ENCODE measurements at regions not wholly inside any gene's neighbourhood (a gene's known extent, or its start where the extent isn't known, plus 50 kb on each side); places are given as distances from the start of the nearest gene placed in this dataset.
A peak's percentile ranks its signal among the peaks of the same experiment; 100 is the strongest.
"Not testable (repeated sequence)": the region's sequence is repeated elsewhere in the genome, so short reads cannot be mapped to it uniquely, and the experiment has no call there.

GRCh38 chr6:74574794-74575193, 631.1 kb downstream of the COL12A1 start:
- peak; percentile 54 for TF ChIP-seq CTCF (IDR thresholded peaks at IDR 0.05)
- DNase-seq (no peak), ATAC-seq (no peak)
- H3K27ac ChIP-seq = no peak overlapping the region
- intact Hi-C loops (cut with DNase I) = no loop called here
- H3K4me3 ChIP-seq = no peak overlapping the region
- H3K4me1 ChIP-seq = no peaks in the 10 kb centered on the region
- no peaks in the 10 kb centered on the region for H3K27me3 ChIP-seq (ENCODE audit: low read depth)
- no peaks in the 10 kb centered on the region for H3K9me3 ChIP-seq
- no peaks in the 10 kb centered on the region for H3K36me3 ChIP-seq

GRCh38 chr6:74573613-74574012, 632.2 kb downstream of the COL12A1 start:
- intact Hi-C loops (cut with DNase I) = no loop called here
- no peak for ATAC-seq
- no peak for TF ChIP-seq CTCF (IDR thresholded peaks at IDR 0.05)

GRCh38 chr6:74570044-74570443, 635.8 kb downstream of the COL12A1 start:
- intact Hi-C loops (cut with DNase I) = no loop called here
- no peaks in the 10 kb centered on the region for H3K4me1 ChIP-seq
- no peaks in the 10 kb centered on the region for H3K9me3 ChIP-seq
- no peak overlapping the region for H3K4me3 ChIP-seq
- TF ChIP-seq CTCF (IDR thresholded peaks at IDR 0.05) = no peak
- no peaks in the 10 kb centered on the region for H3K27me3 ChIP-seq (ENCODE audit: low read depth)
- DNase-seq (no peak), ATAC-seq (no peak)
- H3K36me3 ChIP-seq = no peaks in the 10 kb centered on the region
- H3K27ac ChIP-seq = no peak overlapping the region

More at GRCh38 chr6:74573613-74574012, 632.2 kb downstream of the COL12A1 start:
- no peak for DNase-seq
- no peaks in the 10 kb centered on the region for H3K9me3 ChIP-seq
- no peak overlapping the region for H3K4me3 ChIP-seq
- no peaks in the 10 kb centered on the region for H3K4me1 ChIP-seq
- no peak overlapping the region for H3K27ac ChIP-seq
- H3K27me3 ChIP-seq (ENCODE audit: low read depth) = no peaks in the 10 kb centered on the region
- no peaks in the 10 kb centered on the region for H3K36me3 ChIP-seq

- H3K4me3 ChIP-seq = no peak overlapping the region
- H3K9me3 ChIP-seq = no peaks in the 10 kb centered on the region
- DNase-seq (no peak), ATAC-seq (no peak)
- H3K27me3 ChIP-seq (ENCODE audit: low read depth) = no peaks in the 10 kb centered on the region
- no peaks in the 10 kb centered on the region for H3K4me1 ChIP-seq
- H3K36me3 ChIP-seq = no peaks in the 10 kb centered on the region
- no peak overlapping the region for H3K27ac ChIP-seq
- TF ChIP-seq CTCF (IDR thresholded peaks at IDR 0.05) = no peak
- intact Hi-C loops (cut with DNase I) = no loop called here
Measured at GRCh38 chr6:74568861-74569260, 637.0 kb downstream of the COL12A1 start.

- H3K36me3 ChIP-seq; DNase-seq; intact Hi-C loops (cut with DNase I); ATAC-seq; H3K9me3 ChIP-seq; H3K27me3 ChIP-seq (ENCODE audit: low read depth); H3K27ac ChIP-seq; H3K4me1 ChIP-seq; H3K4me3 ChIP-seq: not testable (repeated sequence)
Measured at GRCh38 chr6:74567923-74568290, 637.9 kb downstream of the COL12A1 start.

- Histone ChIP-seq H3K27me3 (ENCODE audit: low read depth) (no peaks in the 10 kb centered on the region), H3K27ac (no peak overlapping the region), H3K36me3 (no peaks in the 10 kb centered on the region), H3K9me3 (no peaks in the 10 kb centered on the region), H3K4me1 (no peaks in the 10 kb centered on the region), H3K4me3 (no peak overlapping the region)
- intact Hi-C loops (cut with DNase I) = no loop called here
- no peak for TF ChIP-seq CTCF (IDR thresholded peaks at IDR 0.05)
- DNase-seq (no peak), ATAC-seq (no peak)
Measured at GRCh38 chr6:74567281-74567922, 638.5 kb downstream of the COL12A1 start.
